Esophagus (tissue), 2 donors: ENCODE measurements at regions not wholly inside any gene's neighbourhood (a gene's known extent, or its start where the extent isn't known, plus 50 kb on each side); places are given as distances from the start of the nearest gene placed in this dataset.

Experiments
- H3K27ac ChIP-seq, 2 donors: one replicate each; pipeline ENCODE4 v1.5.1; 2013; ENCODE audit warnings: low read depth in 2 of 2, mild to moderate bottlenecking in 2 of 2, inconsistent platforms in 1 of 2, low read length in 1 of 2, moderate library complexity in 1 of 2
- H3K27me3 ChIP-seq, 2 donors: one replicate each; pipeline ENCODE4 v1.6.1; 2013; ENCODE audit warnings: low read length in 2 of 2, control low read depth in 1 of 2, mild to moderate bottlenecking in 1 of 2; ENCODE audit not compliant: insufficient read depth in 2 of 2, control insufficient read depth in 1 of 2
- H3K36me3 ChIP-seq, 2 donors: one replicate each; pipeline ENCODE4 v1.6.1; 2013; ENCODE audit warnings: low read length in 1 of 2; ENCODE audit not compliant: control insufficient read depth in 2 of 2, insufficient read depth in 2 of 2
- H3K4me1 ChIP-seq, 2 donors: one replicate each; pipeline ENCODE4 v1.6.1; 2013; ENCODE audit warnings: low read length in 1 of 2; ENCODE audit not compliant: control insufficient read depth in 2 of 2, insufficient read depth in 2 of 2
- H3K4me3 ChIP-seq, 2 donors: one replicate each; pipeline ENCODE4 v1.5.1; 2013; ENCODE audit warnings: low read length in 2 of 2, mild to moderate bottlenecking in 2 of 2, low read depth in 1 of 2, moderate library complexity in 1 of 2
- H3K9me3 ChIP-seq, 2 donors: one replicate each; pipeline ENCODE4 v1.6.1; 2013; ENCODE audit warnings: mild to moderate bottlenecking in 2 of 2, low read depth in 1 of 2, low read length in 1 of 2, moderate library complexity in 1 of 2; ENCODE audit not compliant: control insufficient read depth in 2 of 2, insufficient read depth in 1 of 2
- WGBS, 2 donors: extraction: QIAGEN DNeasy Blood & Tissue Kit; methylation state at CpG; one replicate each; pipeline ENCODE4 v1.1.7; 2013; 5-methylcytosine and 5-hydroxymethylcytosine counted together
- donor health status: healthy with polysubstance abuse.
- donor health status: Bipolar disorder and iron deficiency.

- H3K27me3 ChIP-seq = no peaks in the 10 kb centered on the region
- WGBS, 2 donors = 89 to 90% methylated on average over 3 of the region's 3 CpGs
Measured at GRCh38 chr6:18724056-18724455, 336.9 kb downstream of the RNF144B start.

GRCh38 chr6:18725449-18725848 is 338.3 kb downstream of the RNF144B start:
- Histone ChIP-seq H3K36me3 (no peaks in the 10 kb centered on the region), H3K4me3 (no peak overlapping the region), H3K4me1 (no peaks in the 10 kb centered on the region), H3K27me3 (no peaks in the 10 kb centered on the region), H3K27ac (no peak overlapping the region), H3K9me3 (no peaks in the 10 kb centered on the region)
- 89 to 94% methylated on average over 2 of the region's 2 CpGs for WGBS, 2 donors

More at GRCh38 chr6:18724056-18724455, 336.9 kb downstream of the RNF144B start:
- Histone ChIP-seq H3K36me3 (no peaks in the 10 kb centered on the region), H3K27ac (no peak overlapping the region), H3K9me3 (no peaks in the 10 kb centered on the region), H3K4me1 (no peaks in the 10 kb centered on the region), H3K4me3 (no peak overlapping the region)

- Histone ChIP-seq H3K9me3 (no peaks in the 10 kb centered on the region), H3K27ac (no peak overlapping the region), H3K4me3 (no peak overlapping the region), H3K27me3 (no peaks in the 10 kb centered on the region), H3K36me3 (no peaks in the 10 kb centered on the region), H3K4me1 (no peaks in the 10 kb centered on the region)
- 92 to 96% methylated on average over 1 of the region's 1 CpG for WGBS, 2 donors
Measured at GRCh38 chr6:18733921-18734550, 346.9 kb downstream of the RNF144B start.

- Histone ChIP-seq H3K4me1 (no peaks in the 10 kb centered on the region), H3K9me3 (no peaks in the 10 kb centered on the region), H3K27ac (no peak overlapping the region), H3K36me3 (no peaks in the 10 kb centered on the region), H3K4me3 (no peak overlapping the region), H3K27me3 (no peaks in the 10 kb centered on the region)
- 78 to 85% methylated on average over 4 of the region's 4 CpGs for WGBS, 2 donors
Measured at GRCh38 chr6:18741741-18742140, 354.6 kb downstream of the RNF144B start.

- no peaks in the 10 kb centered on the region for H3K9me3 ChIP-seq
- no peak overlapping the region for H3K4me3 ChIP-seq
- no peak overlapping the region for H3K27ac ChIP-seq
- WGBS, 2 donors = 69 to 71% methylated on average over 2 of the region's 2 CpGs
- no peaks in the 10 kb centered on the region for H3K4me1 ChIP-seq
- no peaks in the 10 kb centered on the region for H3K36me3 ChIP-seq
- no peaks in the 10 kb centered on the region for H3K27me3 ChIP-seq
Measured at GRCh38 chr6:18742406-18742805, 355.3 kb downstream of the RNF144B start.

- Histone ChIP-seq H3K27me3 (no peaks in the 10 kb centered on the region), H3K4me3 (no peak overlapping the region), H3K9me3 (no peaks in the 10 kb centered on the region), H3K36me3 (no peaks in the 10 kb centered on the region), H3K27ac (no peak overlapping the region), H3K4me1 (no peaks in the 10 kb centered on the region)
- 88 to 89% methylated on average over 4 of the region's 4 CpGs for WGBS, 2 donors
Measured at GRCh38 chr6:18746727-18747126, 359.6 kb downstream of the RNF144B start.

GRCh38 chr6:18748314-18748713 is 361.2 kb downstream of the RNF144B start:
- no peaks in the 10 kb centered on the region for H3K36me3 ChIP-seq
- no peaks in the 10 kb centered on the region for H3K9me3 ChIP-seq
- H3K4me1 ChIP-seq = no peaks in the 10 kb centered on the region
- no peaks in the 10 kb centered on the region for H3K27me3 ChIP-seq
- H3K27ac ChIP-seq = no peak overlapping the region
- WGBS, 2 donors = 78 to 86% methylated on average over 6 of the region's 6 CpGs
- no peak overlapping the region for H3K4me3 ChIP-seq

- H3K27me3 ChIP-seq = no peaks in the 10 kb centered on the region
- H3K27ac ChIP-seq = no peak overlapping the region
- H3K36me3 ChIP-seq = no peaks in the 10 kb centered on the region
- H3K9me3 ChIP-seq = no peaks in the 10 kb centered on the region
- H3K4me3 ChIP-seq = no peak overlapping the region
- 71 to 73% methylated on average over 5 of the region's 5 CpGs for WGBS, 2 donors
- H3K4me1 ChIP-seq = no peaks in the 10 kb centered on the region
Measured at GRCh38 chr6:18752278-18753068, 365.3 kb downstream of the RNF144B start.

GRCh38 chr6:18753076-18753475 is 365.9 kb downstream of the RNF144B start:
- 89 to 91% methylated on average over 12 of the region's 12 CpGs for WGBS, 2 donors
- Histone ChIP-seq H3K27ac (no peak overlapping the region), H3K4me3 (no peak overlapping the region), H3K36me3 (no peaks in the 10 kb centered on the region), H3K4me1 (no peaks in the 10 kb centered on the region), H3K9me3 (no peaks in the 10 kb centered on the region), H3K27me3 (no peaks in the 10 kb centered on the region)

GRCh38 chr6:18763086-18763485 is 375.9 kb downstream of the RNF144B start:
- no peak overlapping the region for H3K4me3 ChIP-seq
- H3K4me1 ChIP-seq = no peaks in the 10 kb centered on the region
- 42 to 64% methylated on average over 1 of the region's 1 CpG for WGBS, 2 donors
- no peaks in the 10 kb centered on the region for H3K27me3 ChIP-seq
- H3K9me3 ChIP-seq = peaks cover 0 to 3% of the 10 kb centered on the region in 2 donors
- H3K27ac ChIP-seq = no peak overlapping the region
- H3K36me3 ChIP-seq = no peaks in the 10 kb centered on the region
